Kidney (tissue), 13 donors: ENCODE measurements at regions not wholly inside any gene's neighbourhood (a gene's known extent, or its start where the extent isn't known, plus 50 kb on each side); places are given as distances from the start of the nearest gene placed in this dataset.

ENCODE experiments used
- DNase-seq, 5 donors: peaks; one replicate each; pipeline ENCODE4 v3.0.0-alpha.2; 2013 to 2020
- FAIRE-seq: peaks from 2 replicates; lab custom pipeline; 2012; peaks lifted over from hg19 to GRCh38; lab: Jason Lieb, UNC
- H3K27ac ChIP-seq, 2 donors: one replicate each; pipeline ENCODE4 v1.7.0; 2013; ENCODE audit warnings: low read depth in 2 of 2, low read length in 2 of 2, inconsistent platforms in 1 of 2
- H3K27me3 ChIP-seq: one replicate; pipeline ENCODE4 v1.7.1; 2013; ENCODE audit warnings: low read length, inconsistent platforms; ENCODE audit not compliant: control insufficient read depth, insufficient read depth
- H3K36me3 ChIP-seq, 3 donors: one replicate each; pipeline versions ENCODE4 v1.7.0 to v1.7.1; 2013; ENCODE audit warnings: low read length in 3 of 3, control low read depth in 1 of 3, inconsistent platforms in 1 of 3; ENCODE audit not compliant: insufficient read depth in 3 of 3, control insufficient read depth in 2 of 3
- H3K4me1 ChIP-seq, 3 donors: one replicate each; pipeline versions ENCODE4 v1.7.0 to v1.7.1; 2013; ENCODE audit warnings: low read length in 3 of 3, inconsistent platforms in 1 of 3, low read depth in 1 of 3; ENCODE audit not compliant: control insufficient read depth in 2 of 3, insufficient read depth in 2 of 3
- H3K4me3 ChIP-seq, 3 donors: one replicate each; pipeline versions ENCODE4 v1.7.0 to v1.8.1; 2013; ENCODE audit warnings: low read length in 3 of 3, control low read depth in 1 of 3, inconsistent platforms in 1 of 3
- H3K9ac ChIP-seq, 3 donors: one replicate each; pipeline versions ENCODE4 v1.7.0 to v1.7.1; 2013; ENCODE audit warnings: low read length in 3 of 3, control low read depth in 1 of 3, inconsistent platforms in 1 of 3
- H3K9me3 ChIP-seq, 3 donors: one replicate each; pipeline versions ENCODE4 v1.7.0 to v1.7.1; 2013; ENCODE audit warnings: low read length in 3 of 3, control low read depth in 1 of 3, inconsistent platforms in 1 of 3; ENCODE audit not compliant: control insufficient read depth in 2 of 3, insufficient read depth in 1 of 3
- CTCF ChIP-seq: IDR thresholded peaks from 3 replicates; pipeline ENCODE4 v1.5.1; 2012; ENCODE audit warnings: mild to moderate bottlenecking, moderate library complexity, borderline replicate concordance; ENCODE audit not compliant: insufficient read depth; ENCODE audit errors: extremely low read depth
- intact Hi-C: fragments of 100-400 bp; cut with DNase I; formaldehyde crosslinking; loops from one replicate; pipeline ENCODE4 v1.11.1; 2022
- donor health status: control.
- donor health status: control.
- donor health status: control.
- donor health status: control.
- donor health status: control.
- donor health status: DM: yes; HTN: yes; CAD: no.
- donor health status: Normal renal cell carcinoma (clear cell type).

GRCh38 chr10:43926875-43927406 lies 278.3 kb upstream of the ZNF32 start:
- no peaks in the 10 kb centered on the region for H3K36me3 ChIP-seq
- peak in 1 of 5 donors; percentile 26 for DNase-seq
- H3K9ac ChIP-seq, result no peak overlapping the region
- no peaks in the 10 kb centered on the region for H3K9me3 ChIP-seq
- H3K4me1 ChIP-seq, result no peaks in the 10 kb centered on the region
- no peak overlapping the region for H3K4me3 ChIP-seq
- FAIRE-seq, result no peak
- H3K27ac ChIP-seq, result no peak overlapping the region
- H3K27me3 ChIP-seq, result no peaks in the 10 kb centered on the region
- intact Hi-C loops, result no loop called here
- TF ChIP-seq CTCF, result no peak

GRCh38 chr10:43926371-43926770 lies 277.7 kb upstream of the ZNF32 start:
- Histone ChIP-seq H3K9me3 (no peaks in the 10 kb centered on the region), H3K36me3 (no peaks in the 10 kb centered on the region), H3K27me3 (no peaks in the 10 kb centered on the region), H3K4me3 (no peak overlapping the region), H3K4me1 (no peaks in the 10 kb centered on the region), H3K9ac (no peak overlapping the region), H3K27ac (no peak overlapping the region)
- intact Hi-C loops, result no loop called here
- DNase-seq, result peak in 1 of 5 donors; percentile 13
- no peak for TF ChIP-seq CTCF
- FAIRE-seq, result no peak

GRCh38 chr10:43925793-43926192 lies 277.1 kb upstream of the ZNF32 start:
- Histone ChIP-seq H3K36me3 (no peaks in the 10 kb centered on the region), H3K9me3 (no peaks in the 10 kb centered on the region), H3K27ac (no peak overlapping the region), H3K4me1 (no peaks in the 10 kb centered on the region), H3K9ac (no peak overlapping the region), H3K27me3 (no peaks in the 10 kb centered on the region), H3K4me3 (no peak overlapping the region)
- intact Hi-C loops, result no loop called here
- no peak for TF ChIP-seq CTCF
- no peak for FAIRE-seq
- no peak for DNase-seq

- Histone ChIP-seq H3K4me1 (no peaks in the 10 kb centered on the region), H3K27me3 (no peaks in the 10 kb centered on the region), H3K9ac (no peak overlapping the region), H3K27ac (no peak overlapping the region), H3K36me3 (no peaks in the 10 kb centered on the region), H3K9me3 (no peaks in the 10 kb centered on the region), H3K4me3 (no peak overlapping the region)
- TF ChIP-seq CTCF, result no peak
- DNase-seq (no peak), FAIRE-seq (no peak)
- intact Hi-C loops, result no loop called here
Measured at GRCh38 chr10:43923328-43923727, 274.6 kb upstream of the ZNF32 start.
